ENCODE measurements at regions not wholly inside any gene's neighbourhood (a gene's known extent, or its start where the extent isn't known, plus 50 kb on each side); places are given as distances from the start of the nearest gene placed in this dataset.
"Not testable (repeated sequence)": the region's sequence is repeated elsewhere in the genome, so short reads cannot be mapped to it uniquely, and the experiment has no call there.

GRCh38 chr5:94057217-94057616 is 315.8 kb upstream of the POU5F2 start:
- DNase-seq, result no peak
- TF ChIP-seq POLR2A (IDR thresholded peaks at IDR 0.05), result no peak
- TF ChIP-seq, protein P1, sequence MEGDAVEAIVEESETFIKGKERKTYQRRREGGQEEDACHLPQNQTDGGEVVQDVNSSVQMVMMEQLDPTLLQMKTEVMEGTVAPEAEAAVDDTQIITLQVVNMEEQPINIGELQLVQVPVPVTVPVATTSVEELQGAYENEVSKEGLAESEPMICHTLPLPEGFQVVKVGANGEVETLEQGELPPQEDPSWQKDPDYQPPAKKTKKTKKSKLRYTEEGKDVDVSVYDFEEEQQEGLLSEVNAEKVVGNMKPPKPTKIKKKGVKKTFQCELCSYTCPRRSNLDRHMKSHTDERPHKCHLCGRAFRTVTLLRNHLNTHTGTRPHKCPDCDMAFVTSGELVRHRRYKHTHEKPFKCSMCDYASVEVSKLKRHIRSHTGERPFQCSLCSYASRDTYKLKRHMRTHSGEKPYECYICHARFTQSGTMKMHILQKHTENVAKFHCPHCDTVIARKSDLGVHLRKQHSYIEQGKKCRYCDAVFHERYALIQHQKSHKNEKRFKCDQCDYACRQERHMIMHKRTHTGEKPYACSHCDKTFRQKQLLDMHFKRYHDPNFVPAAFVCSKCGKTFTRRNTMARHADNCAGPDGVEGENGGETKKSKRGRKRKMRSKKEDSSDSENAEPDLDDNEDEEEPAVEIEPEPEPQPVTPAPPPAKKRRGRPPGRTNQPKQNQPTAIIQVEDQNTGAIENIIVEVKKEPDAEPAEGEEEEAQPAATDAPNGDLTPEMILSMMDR (IDR thresholded peaks at IDR 0.05), result no peak
- H3K4me1 ChIP-seq (replicated peaks in 1 of 2), result peaks cover 0 to 9% of the 10 kb centered on the region in 2 donors
- H3K4me3 ChIP-seq, result no peak overlapping the region
- H3K27me3 ChIP-seq, result no peaks in the 10 kb centered on the region
- H3K27ac ChIP-seq, result no peak overlapping the region
- 69 to 84% (median 78%) methylated on average over 1 of the region's 1 CpG for WGBS, 4 donors
- no peaks in the 10 kb centered on the region for H3K9me3 ChIP-seq (replicated peaks in 1 of 3)
- intact Hi-C loops (cut with DNase I), result no loop called here
- H3K36me3 ChIP-seq (replicated peaks in 1 of 2), result no peaks in the 10 kb centered on the region

- H3K27ac ChIP-seq; H3K4me1 ChIP-seq (replicated peaks in 1 of 2); DNase-seq; H3K4me3 ChIP-seq; H3K27me3 ChIP-seq; H3K9me3 ChIP-seq (replicated peaks in 1 of 3); H3K36me3 ChIP-seq (replicated peaks in 1 of 2); intact Hi-C loops (cut with DNase I): not testable (repeated sequence)
- WGBS, 4 donors, result 96 to 98% (median 97%) methylated on average over 10 of the region's 10 CpGs
Measured at GRCh38 chr5:94049307-94049922, 308.0 kb upstream of the POU5F2 start.

GRCh38 chr5:94045839-94046782 is 304.7 kb upstream of the POU5F2 start:
- Histone ChIP-seq H3K9me3 (replicated peaks in 1 of 3) (no peaks in the 10 kb centered on the region), H3K36me3 (replicated peaks in 1 of 2) (no peaks in the 10 kb centered on the region), H3K27me3 (no peaks in the 10 kb centered on the region), H3K4me1 (replicated peaks in 1 of 2) (no peaks in the 10 kb centered on the region), H3K4me3 (no peak overlapping the region), H3K27ac (no peak overlapping the region)
- DNase-seq, result no peak
- intact Hi-C loops (cut with DNase I), result no loop called here
- 83 to 96% (median 95%) methylated on average over 6 of the region's 6 CpGs for WGBS, 4 donors
- TF ChIP-seq POLR2A (IDR thresholded peaks at IDR 0.05), result no peak
- TF ChIP-seq, protein P1 (IDR thresholded peaks at IDR 0.05), result no peak

DNA sequence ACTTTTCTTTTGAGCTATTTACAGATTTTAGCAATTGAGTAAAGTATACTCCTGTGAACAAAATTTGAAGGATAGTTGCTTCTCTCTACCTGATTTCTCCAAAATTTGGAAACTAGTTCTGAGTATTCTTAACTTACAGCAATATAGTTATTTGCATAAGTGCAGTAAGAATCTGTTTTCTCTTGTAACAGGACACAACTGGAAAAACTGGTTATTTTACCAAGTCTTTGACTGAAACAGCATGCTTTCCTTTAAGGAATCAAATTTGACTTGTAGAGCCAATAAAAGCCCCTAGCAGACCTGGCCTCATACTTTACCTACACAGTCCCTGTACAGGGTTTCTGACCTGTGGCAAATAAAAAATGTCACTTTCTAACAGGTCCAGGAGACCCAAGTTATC is 301.9 kb upstream of the POU5F2 start:
- Histone ChIP-seq H3K27ac (no peak overlapping the region), H3K36me3 (replicated peaks in 1 of 2) (no peaks in the 10 kb centered on the region), H3K4me3 (no peak overlapping the region), H3K9me3 (replicated peaks in 1 of 3) (no peaks in the 10 kb centered on the region), H3K4me1 (replicated peaks in 1 of 2) (no peaks in the 10 kb centered on the region), H3K27me3 (no peaks in the 10 kb centered on the region)
- intact Hi-C loops (cut with DNase I), result no loop called here
- no peak for DNase-seq
- TF ChIP-seq, protein P1 (IDR thresholded peaks at IDR 0.05), result no peak
- no peak for TF ChIP-seq POLR2A (IDR thresholded peaks at IDR 0.05)
